ENCODE measurements at regions not wholly inside any gene's neighbourhood (a gene's known extent, or its start where the extent isn't known, plus 50 kb on each side); places are given as distances from the start of the nearest gene placed in this dataset.

- no peaks in the 10 kb centered on the region for H3K79me2 ChIP-seq (ENCODE audit: control insufficient read depth, insufficient read depth, low read length)
- no peaks in the 10 kb centered on the region for H3K36me3 ChIP-seq (ENCODE audit: control insufficient read depth, insufficient read depth, low read length)
- no peak overlapping the region for H3K4me3 ChIP-seq
- in situ Hi-C loops (cut with MboI) (no loop called here), intact Hi-C loops (cut with micrococcal nuclease) (no loop called here)
- FAIRE-seq: no peak
- CTCF ChIA-PET (ENCODE audit: low intra/inter-chr PET ratio): no interaction called here
- 31% methylated on average over 4 of the region's 4 CpGs for WGBS (ENCODE audit: insufficient coverage, low coverage, missing lambda C conversion rate)
- H3K4me2 ChIP-seq (ENCODE audit: insufficient read depth, low read length): no peak overlapping the region
- no TSS peak for BruUV-seq (replicated peaks)
- H3K9me3 ChIP-seq (replicated peaks; ENCODE audit: control insufficient read depth, insufficient read depth, low read depth, low read length): no peaks in the 10 kb centered on the region; the same call in 1 of the 2 replicates
- DNase-seq (ENCODE audit: extremely low read depth in 1 of 4, low spot score in 3 of 4): no peak
- no peaks in the 10 kb centered on the region for H3K27me3 ChIP-seq (ENCODE audit: control insufficient read depth in 2 of 2, insufficient read depth in 2 of 2, low read length in 2 of 2)
- H3K4me1 ChIP-seq (replicated peaks in 1 of 2; ENCODE audit: control insufficient read depth in 2 of 2, insufficient read depth in 2 of 2, low read length in 2 of 2): no peaks in the 10 kb centered on the region
- POLR2A ChIA-PET: no interaction called here
- no peaks in the 10 kb centered on the region for H4K20me1 ChIP-seq (replicated peaks; ENCODE audit: control insufficient read depth, insufficient read depth, low read length)
- ATAC-seq: no peak
- TF ChIP-seq U2AF2 (optimal IDR thresholded peaks at IDR 0.05; ENCODE audit: low read depth, low read length) (no peak), ZNF316 (IDR thresholded peaks at IDR 0.05) (peak; percentile 25; the same call in 1 of the 2 replicates)
- H2AFZ ChIP-seq (ENCODE audit: low read depth, low read length): no peak overlapping the region
- no peaks in the 10 kb centered on the region for H3K9me1 ChIP-seq (ENCODE audit: control insufficient read depth, insufficient read depth, low read length)
- H3K9ac ChIP-seq (ENCODE audit: insufficient read depth in 1 of 2, low read depth in 2 of 2, low read length in 2 of 2): no peak overlapping the region
- no peak overlapping the region for H3K27ac ChIP-seq (ENCODE audit: extremely low read depth, low read depth, low read length)
Observed at GRCh38 chr3:163717377-163717776, 1360.9 kb downstream of the SI start.

DNA sequence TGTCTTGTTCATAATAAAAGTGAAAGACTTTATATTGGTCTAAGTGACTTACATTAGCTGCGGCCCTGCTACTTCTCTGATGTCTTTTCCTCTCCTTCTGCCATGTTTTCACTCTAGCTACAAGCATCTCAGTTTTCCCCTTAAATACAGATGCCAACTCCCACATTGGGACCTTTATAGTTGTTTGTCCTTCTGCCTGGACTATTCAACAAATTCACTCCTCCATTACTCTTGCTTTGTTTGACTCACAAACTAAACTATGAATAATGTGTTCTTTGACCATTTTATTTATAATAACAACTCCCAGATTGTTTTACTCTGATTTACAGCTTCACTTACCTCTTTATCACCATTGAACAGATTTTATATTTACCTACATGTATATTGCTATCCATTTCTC lies 1369.9 kb downstream of the SI start:
- DNase-seq (ENCODE audit: extremely low read depth in 1 of 4, low spot score in 3 of 4): no peak
- H3K4me1 ChIP-seq (replicated peaks in 1 of 2; ENCODE audit: control insufficient read depth in 2 of 2, insufficient read depth in 2 of 2, low read length in 2 of 2): no peaks in the 10 kb centered on the region
- no peak for FAIRE-seq
- no peak overlapping the region for H3K4me2 ChIP-seq (ENCODE audit: insufficient read depth, low read length)
- TF ChIP-seq ZNF316 (IDR thresholded peaks at IDR 0.05) (no peak), ID3 (CRISPR knock-in tag; IDR thresholded peaks at IDR 0.05) (no peak), ID3 (tag; IDR thresholded peaks at IDR 0.05) (no peak), FOXK1 (CRISPR knock-in tag; IDR thresholded peaks at IDR 0.05; ENCODE audit: borderline replicate concordance) (no peak), SMARCA5 (IDR thresholded peaks at IDR 0.05) (no peak), ZNF311 (CRISPR knock-in tag; IDR thresholded peaks at IDR 0.05) (no peak), NONO (IDR thresholded peaks at IDR 0.05; ENCODE audit: low read depth in 2 of 2, low read length in 1 of 2) (no peak)
- H3K9ac ChIP-seq (ENCODE audit: insufficient read depth in 1 of 2, low read depth in 2 of 2, low read length in 2 of 2): no peak overlapping the region
- H3K79me2 ChIP-seq (ENCODE audit: control insufficient read depth, insufficient read depth, low read length): no peaks in the 10 kb centered on the region
- H3K36me3 ChIP-seq (ENCODE audit: control insufficient read depth, insufficient read depth, low read length): no peaks in the 10 kb centered on the region
- no peaks in the 10 kb centered on the region for H3K9me1 ChIP-seq (ENCODE audit: control insufficient read depth, insufficient read depth, low read length)
- no TSS peak for BruUV-seq (replicated peaks)
- no peaks in the 10 kb centered on the region for H3K27me3 ChIP-seq (ENCODE audit: control insufficient read depth in 2 of 2, insufficient read depth in 2 of 2, low read length in 2 of 2)
- H3K9me3 ChIP-seq (replicated peaks; ENCODE audit: control insufficient read depth, insufficient read depth, low read depth, low read length): no peaks in the 10 kb centered on the region
- 23% methylated on average over 1 of the region's 1 CpG for WGBS (ENCODE audit: insufficient coverage, low coverage, missing lambda C conversion rate)
- H3K27ac ChIP-seq (ENCODE audit: extremely low read depth, low read depth, low read length): no peak overlapping the region
- POLR2A ChIA-PET: no interaction called here
- no peak for ATAC-seq
- in situ Hi-C loops (cut with MboI): no loop called here
- CTCF ChIA-PET (ENCODE audit: low intra/inter-chr PET ratio): no interaction called here
- no peak overlapping the region for H3K4me3 ChIP-seq
- H2AFZ ChIP-seq (ENCODE audit: low read depth, low read length): no peak overlapping the region
- intact Hi-C loops (cut with micrococcal nuclease): no loop called here
- H4K20me1 ChIP-seq (replicated peaks; ENCODE audit: control insufficient read depth, insufficient read depth, low read length): no peaks in the 10 kb centered on the region
